NCI-H82 treated with DMSO at 0.1 percent for 48 hours (cell line): ENCODE measurements at regions not wholly inside any gene's neighbourhood (a gene's known extent, or its start where the extent isn't known, plus 50 kb on each side); places are given as distances from the start of the nearest gene placed in this dataset.
"Not testable (repeated sequence)": the region's sequence is repeated elsewhere in the genome, so short reads cannot be mapped to it uniquely, and the experiment has no call there.

ENCODE experiments used
- DNase-seq: peaks from one replicate; lab custom pipeline; 2025; ENCODE audit not compliant: unreplicated experiment; lab: John Stamatoyannopoulos, UW

GRCh38 chr4:188282471-188283232 lies 143.4 kb downstream of the TRIML1 start:
- DNase-seq: no peak

- no peak for DNase-seq
Measured at GRCh38 chr4:188287169-188287894, 148.1 kb downstream of the TRIML1 start.

- no peak for DNase-seq
Measured at GRCh38 chr4:188289531-188290125, 150.4 kb downstream of the TRIML1 start.

DNA sequence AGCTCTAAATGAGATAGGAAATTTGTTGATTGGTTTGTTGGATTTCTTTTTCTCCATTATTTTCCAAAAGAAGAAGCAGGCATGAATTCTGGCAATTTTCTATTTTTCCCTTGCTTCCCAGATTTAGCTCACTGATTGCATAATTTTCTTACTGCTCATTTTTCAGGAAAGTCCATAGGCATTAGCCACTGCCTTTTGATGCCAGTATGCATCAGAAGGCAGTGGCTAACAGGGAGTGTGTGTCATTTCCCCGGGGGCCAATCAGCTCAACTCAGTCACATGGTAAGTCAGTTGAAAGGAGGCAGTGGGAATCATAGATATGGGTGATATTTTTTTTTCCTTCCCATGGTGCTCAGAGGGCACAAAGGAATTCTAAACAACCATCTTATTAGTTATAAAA lies 156.7 kb downstream of the TRIML1 start:
- no peak for DNase-seq

- DNase-seq: no peak
Measured at GRCh38 chr4:188296331-188296730, 157.1 kb downstream of the TRIML1 start.

GRCh38 chr4:188297873-188298272 lies 158.6 kb downstream of the TRIML1 start:
- no peak for DNase-seq

GRCh38 chr4:188299161-188299560 lies 159.9 kb downstream of the TRIML1 start:
- DNase-seq: no peak

DNA sequence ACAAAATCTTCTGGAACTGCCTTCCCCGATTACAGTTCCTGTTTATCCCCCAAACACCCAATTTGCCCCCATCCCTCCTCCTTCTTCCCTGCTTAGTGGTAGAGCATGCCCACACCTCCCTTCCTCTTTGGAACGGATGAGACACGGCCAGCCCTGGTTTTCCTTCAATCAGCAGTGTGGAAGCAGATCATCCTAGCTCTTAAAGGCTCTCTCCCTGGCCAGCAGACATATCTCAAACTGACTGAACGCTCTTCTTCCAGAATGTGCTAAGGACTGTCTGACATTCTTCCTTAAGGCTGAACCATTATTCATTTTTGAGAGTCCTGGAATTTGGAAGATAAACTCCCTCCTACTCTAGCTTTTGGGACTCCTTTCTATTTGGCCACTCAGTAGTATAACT lies 161.1 kb downstream of the TRIML1 start:
- no peak for DNase-seq

DNA sequence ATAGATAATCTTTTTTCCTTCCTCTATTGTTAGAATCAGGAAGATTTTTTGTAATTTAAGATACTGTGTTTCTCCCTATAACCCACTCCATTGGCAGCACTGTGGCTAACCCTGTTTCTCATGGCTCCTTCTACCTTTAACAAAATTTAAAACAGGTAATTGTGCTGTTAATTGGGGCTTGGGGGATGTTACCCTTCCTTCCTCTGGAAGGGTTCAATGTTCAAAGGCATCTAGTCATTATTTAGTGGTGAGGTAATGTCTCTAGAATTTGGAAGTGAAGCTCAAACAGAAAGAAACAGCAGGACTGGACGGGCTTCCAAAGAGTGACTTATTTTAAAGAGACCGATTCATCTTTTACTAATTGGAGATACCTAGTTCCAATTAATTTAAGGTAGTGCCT lies 166.4 kb downstream of the TRIML1 start:
- DNase-seq: no peak

DNA sequence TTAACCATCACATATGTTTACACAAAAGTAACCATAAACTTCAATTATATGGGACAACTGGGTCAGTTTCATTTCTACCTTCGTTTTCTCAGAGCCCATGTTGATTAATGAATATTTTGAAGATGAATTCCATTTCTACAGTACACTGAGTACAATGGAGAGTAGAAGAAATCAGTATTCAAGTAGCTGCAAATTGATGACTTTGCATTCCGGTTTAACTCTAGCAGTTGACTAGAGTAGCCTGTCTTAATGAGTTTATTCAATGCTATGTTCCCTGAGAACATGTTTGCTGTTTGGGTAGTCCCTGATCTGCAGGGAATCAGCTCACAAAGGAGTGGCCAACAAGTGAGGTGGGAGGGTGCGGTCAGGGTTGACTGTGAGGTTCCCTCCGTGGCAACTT lies 168.3 kb downstream of the TRIML1 start:
- DNase-seq: no peak

DNA sequence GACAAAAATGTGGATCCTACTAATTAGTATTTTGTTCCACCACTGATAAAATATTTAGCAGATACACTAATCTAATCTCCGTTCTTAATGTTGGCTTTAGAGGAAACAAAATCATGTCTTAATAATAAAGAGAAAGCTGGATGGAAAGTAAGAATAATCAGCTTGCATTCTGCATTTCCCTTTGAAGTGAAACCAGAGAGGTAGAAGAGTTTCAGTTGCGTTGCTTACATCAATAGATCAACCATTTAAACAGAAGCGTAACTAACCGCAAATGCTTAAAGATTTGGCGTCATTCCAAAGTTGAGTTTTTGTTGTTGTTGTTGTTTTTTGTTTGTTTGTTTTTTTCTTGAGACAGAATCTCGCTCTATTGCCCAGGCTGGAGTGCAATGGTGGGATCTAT lies 168.9 kb downstream of the TRIML1 start:
- no peak for DNase-seq

DNA sequence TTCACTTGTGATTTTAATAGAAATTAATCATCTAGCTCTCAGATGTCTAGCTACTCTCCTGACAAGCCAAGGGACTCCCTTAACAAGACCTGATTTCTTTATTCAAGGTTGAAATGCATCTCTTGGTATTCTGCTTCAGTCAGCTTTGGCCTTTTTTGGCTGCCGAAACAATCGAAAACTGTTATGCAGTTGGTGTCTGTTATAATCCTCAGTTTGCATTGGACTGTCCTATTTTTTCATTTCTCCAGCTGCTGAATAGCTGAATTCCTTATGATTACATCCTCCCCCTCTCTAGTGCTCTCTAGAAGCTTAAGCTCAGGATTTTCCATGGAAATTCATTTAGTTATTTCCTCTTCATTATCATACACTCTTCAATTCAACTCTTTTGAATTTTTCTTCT lies 177.2 kb downstream of the TRIML1 start:
- DNase-seq: no peak

DNA sequence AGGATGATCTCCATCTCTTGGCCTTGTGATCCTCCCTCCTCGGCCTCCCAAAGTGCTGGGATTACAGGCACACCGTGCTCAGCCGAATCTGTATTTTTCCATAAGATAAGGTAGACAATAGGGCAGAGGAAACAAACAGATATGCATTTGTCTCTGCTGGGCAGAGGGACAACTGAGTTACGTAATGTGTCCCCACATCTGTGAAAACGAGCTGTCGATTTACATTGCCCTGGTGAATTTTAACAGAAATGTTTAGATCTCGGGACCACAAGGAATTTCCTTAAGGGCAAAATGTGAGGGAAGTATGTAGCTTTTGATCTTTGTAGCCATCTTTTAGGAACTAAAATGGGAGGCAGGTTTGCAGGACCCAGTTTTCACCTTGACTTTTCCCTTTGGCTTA lies 189.7 kb downstream of the TRIML1 start:
- no peak for DNase-seq

GRCh38 chr4:188329521-188329920 lies 190.3 kb downstream of the TRIML1 start:
- DNase-seq: no peak

DNA sequence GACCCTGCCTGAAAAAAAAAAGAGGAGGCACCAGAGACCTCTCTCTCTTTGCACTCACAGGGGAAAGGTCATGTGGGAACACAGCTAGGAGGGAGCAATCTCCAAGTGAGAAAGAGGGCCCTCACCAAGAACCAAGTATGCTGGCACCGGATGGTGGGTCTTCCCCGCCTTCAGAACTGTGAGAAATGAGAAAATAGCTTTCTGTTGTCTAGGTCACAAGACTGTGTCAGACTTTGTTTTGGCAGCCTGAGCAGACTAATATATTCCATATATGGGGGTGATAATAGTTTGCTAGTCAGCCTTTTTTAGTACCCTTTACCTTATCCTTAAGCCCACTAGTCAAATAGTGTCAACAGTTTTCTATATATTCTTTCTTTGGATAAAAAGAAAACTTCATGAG lies 193.0 kb downstream of the TRIML1 start:
- DNase-seq: no peak

DNA sequence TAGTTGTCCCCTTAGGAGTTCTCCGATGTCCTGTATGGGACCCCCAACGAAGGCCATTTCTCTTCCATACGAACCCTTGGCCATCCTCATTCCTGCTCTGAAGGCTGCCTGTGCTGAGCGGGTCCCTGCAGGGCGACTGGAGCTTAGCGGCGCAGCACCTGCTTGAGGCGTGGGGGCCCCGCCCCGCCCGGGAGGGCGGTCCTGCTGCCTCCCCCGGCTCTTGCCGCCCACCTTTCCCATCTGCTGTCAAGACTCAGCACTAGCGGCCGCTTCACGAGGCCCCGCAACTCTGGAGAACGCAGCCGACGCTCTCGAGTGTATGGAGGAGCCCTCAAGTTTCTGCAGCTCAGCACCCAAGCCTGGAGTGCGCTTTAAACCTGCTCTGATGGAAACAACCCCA lies 197.7 kb downstream of the TRIML1 start:
- DNase-seq: no peak

DNA sequence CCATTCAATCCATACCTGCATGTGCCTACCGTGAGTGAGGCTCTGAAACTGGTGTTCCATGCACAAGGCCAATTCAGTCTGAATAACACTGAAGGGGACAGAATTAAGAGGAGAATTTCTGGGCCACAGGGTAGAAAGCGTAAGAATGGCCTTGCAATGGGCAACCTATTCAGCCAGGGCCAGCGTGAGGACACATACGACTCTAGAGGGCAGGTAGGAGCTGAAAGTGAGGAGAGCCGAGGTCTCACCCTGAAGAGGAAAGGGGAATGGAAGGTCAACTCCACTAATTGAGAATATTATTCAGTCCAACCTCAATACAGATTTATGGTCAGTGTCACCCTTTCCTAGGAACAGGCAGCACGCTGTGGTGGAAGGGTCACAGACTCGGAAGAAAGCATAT lies 202.2 kb downstream of the TRIML1 start:
- no peak for DNase-seq

DNA sequence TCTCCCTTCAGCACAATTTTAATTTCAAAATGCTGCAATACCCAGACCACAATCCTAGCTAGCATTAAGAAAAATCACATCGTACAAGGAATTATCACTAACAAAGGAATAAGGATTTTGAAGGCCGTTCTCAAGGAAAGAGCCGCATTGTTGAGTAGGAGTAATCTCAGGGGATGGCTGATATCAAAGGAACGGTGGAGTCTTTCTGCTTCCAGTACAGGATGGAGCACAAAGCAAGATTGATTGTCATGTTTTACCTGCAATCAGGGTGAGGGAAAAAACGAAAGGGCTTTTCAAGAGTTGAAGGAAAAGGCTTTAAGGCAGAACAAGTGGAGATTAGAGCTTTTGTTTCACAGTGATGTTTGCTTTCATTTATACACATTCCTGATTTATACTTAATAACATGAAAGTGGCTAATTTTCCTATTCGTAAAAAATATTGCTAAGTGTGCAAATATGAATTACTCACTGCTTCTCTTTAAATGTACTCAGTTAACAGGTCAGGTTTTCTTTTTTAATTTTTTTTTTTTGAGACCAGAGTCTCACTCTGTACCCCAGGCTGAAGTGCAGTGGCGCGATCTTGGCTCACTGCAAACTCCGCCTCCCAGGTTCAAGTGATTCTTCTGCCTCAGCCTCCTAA lies 207.0 kb downstream of the TRIML1 start:
- no peak for DNase-seq

GRCh38 chr4:188347339-188347738 lies 208.1 kb downstream of the TRIML1 start:
- DNase-seq: no peak

DNA sequence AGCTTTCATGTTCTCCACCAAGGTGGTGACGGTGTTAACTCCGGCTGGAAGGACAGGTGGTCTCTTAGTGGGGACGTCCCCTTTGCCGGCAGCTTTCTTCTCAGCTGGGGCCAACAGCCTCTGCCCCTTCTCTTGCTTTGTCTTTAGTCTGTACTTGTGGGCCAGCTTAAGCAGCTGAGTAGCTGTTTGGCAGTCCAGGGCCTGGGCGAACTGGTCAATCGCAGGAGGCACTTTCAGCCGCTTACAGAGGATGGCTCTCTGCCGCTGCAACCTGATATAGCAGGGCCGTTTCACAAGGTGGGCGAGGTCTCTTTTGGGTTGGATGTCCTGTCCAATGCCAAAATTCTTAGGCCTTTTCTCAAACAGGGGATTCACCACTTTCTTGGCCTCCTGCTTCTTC lies 210.3 kb downstream of the TRIML1 start:
- DNase-seq: not testable (repeated sequence)

DNA sequence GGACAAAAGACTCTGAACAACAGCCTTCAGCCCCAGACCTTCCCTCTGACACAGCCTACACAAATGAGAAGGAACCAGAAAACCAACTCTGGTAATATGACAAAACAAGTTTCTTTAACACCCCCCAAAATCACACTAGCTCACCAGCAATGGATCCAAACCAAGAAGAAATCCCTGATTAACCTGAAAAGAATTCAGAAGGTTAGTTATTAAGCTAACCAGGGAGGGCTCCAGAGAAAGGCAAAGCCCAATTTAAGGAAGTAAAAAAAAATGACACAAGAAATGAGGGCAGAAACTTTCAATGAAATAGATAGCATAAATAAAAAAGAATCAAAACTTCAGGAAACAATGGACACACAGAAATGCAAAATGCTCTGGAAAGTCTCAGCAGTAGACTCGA lies 224.0 kb downstream of the TRIML1 start:
- no peak for DNase-seq

GRCh38 chr4:188370777-188371176 lies 231.5 kb downstream of the TRIML1 start:
- no peak for DNase-seq
